H4 (cell line): ENCODE measurements at regions not wholly inside any gene's neighbourhood (a gene's known extent, or its start where the extent isn't known, plus 50 kb on each side); places are given as distances from the start of the nearest gene placed in this dataset.
A peak's percentile ranks its signal among the peaks of the same experiment; 100 is the strongest.

ENCODE experiments used
- DNase-seq: peaks from one replicate; pipeline ENCODE4 v3.0.0-alpha.2; 2015; ENCODE audit warnings: low spot score

DNA sequence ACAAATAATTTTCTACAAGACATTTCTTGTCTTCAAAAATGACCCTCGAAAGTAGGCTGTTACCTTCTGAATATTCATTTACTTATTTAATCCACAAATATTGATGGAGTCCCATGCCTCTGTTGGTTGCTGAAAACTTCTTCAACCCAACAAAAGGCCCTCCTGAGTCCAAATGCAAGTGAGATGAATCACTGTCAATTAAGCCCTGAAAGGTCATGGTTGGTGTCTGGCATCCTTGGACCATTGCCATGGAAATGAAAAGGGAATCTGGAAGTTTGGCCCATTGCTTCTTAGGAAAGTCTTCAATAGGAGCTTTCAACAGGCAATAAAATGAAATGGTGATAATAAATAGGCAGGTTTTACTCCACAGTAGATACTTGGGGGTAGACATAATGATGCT is 364.7 kb upstream of the DYNLRB2 start:
- no peak for DNase-seq

DNA sequence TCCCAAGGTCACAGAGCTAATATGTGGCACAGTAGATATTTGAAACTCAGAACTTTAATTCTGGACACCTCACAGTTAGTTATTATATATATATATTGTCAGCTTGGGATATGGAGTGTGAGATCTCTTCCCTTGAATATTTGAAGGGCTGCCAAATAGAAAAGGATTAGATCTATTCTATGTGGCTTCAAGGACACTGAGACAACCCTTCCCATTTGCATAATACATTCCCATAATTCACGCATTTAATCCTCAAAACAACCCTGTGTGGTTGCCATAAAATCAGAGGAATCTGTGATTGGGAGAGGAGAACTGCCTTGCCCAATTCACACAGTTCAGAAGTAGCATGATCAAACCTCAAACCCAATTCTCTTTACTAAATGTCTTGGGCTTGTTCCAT is 365.8 kb upstream of the DYNLRB2 start:
- DNase-seq = no peak

DNA sequence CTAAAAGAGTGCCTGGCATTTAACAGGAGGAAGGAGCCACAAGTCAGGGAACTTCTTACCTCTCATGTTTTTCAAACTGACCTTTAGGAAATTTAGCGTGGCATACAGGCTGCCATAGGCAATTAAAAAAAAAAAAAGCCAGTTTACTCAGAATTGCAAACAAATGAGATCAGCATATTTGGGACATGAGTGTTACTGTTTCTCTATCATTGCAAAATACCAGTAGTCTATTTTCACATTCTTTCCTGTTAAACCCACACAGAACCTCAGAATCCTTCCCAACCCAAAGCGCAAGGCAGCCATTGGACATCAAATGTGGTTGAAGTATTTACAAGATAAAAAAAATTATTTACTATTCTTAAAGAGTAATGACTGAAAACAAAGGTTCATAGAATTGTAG is 366.4 kb upstream of the DYNLRB2 start:
- DNase-seq = peak; percentile 79

DNA sequence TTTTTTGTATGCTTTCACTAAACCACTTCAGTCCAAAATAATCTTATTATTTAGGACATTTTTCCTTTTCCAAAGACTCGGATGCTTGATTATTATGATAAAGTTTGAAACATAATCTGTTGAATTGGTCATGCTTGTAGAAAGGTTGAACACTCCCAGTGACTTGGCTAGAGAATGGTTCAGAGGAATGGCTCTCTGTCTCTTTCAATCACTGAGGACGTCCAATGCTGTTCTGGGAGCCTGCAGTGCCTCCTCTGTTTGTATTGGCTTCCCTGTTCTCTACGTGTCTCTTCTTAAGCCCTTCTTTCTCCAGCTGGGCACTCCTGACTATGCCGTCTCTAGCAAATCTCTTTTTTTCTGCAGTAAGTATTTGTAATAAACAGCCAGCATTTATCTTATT is 369.0 kb upstream of the DYNLRB2 start:
- DNase-seq = no peak

DNA sequence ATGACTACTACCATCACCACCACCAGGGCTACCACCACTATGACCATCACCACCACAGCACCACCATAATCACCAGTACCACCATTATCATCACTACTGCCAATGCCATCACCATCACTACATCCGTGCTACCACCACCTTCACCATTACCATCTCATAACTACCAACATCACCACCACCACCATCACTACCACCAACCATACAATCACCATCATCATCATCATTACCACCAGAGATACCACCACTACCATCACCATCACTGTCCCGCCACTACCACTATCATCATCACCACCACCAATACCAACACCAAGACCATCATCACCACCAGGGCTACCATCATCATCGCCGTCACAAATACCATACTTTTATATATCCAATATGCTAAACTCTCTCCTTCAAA is 369.6 kb upstream of the DYNLRB2 start:
- DNase-seq = no peak

DNA sequence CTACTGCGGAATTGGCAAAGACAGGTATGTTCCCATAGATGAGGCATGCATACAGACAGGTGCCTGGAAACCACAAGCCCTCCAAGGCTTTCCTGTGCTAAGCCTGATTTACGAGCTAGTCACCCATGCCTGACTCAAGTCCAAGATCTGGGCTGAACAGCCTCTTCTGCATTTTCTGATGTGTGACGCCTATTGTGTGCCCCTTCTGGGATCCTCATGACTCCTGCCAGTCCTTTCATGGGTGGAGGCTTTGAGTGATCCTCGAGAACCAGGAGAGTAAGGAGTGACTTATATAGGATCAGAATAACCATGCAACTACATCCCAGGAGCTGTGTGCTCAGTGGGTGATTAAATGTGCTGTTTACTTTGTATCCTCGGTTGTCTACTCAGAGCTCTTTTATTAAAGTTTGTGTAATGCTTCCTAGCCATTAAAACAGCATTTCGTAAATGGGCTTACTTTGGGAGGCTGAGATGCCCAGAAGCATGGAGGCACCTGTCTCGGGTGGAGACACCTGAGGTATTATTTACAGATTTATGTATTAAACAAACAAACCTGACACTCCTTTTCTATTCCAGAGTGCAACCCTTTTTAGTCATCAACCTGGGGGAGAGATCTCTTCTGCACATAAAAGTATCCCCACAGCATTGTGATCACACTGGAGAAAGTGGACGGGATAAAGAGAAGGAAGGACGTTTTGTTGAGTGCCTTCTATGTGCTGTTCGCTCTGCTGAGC is 373.0 kb upstream of the DYNLRB2 start:
- no peak for DNase-seq

DNA sequence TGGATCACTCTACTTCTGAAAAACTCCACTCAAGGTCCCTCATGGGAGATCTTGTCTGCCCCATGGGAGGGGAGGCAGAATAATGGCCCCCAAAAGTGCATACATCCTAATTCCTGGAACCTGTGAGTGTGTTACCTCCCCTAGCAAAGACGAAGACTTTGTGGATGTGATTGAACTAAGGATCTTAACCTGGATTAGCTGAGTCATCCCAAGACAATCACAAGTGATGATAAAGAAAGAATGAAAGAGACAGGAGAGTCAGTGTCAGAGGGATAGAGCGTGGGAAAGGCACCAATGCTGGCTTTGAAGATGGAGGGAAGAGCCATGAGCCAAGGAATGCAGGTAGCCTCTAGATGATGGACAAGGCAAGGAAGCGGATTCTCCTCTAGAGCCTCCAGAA is 374.7 kb upstream of the DYNLRB2 start:
- no peak for DNase-seq

DNA sequence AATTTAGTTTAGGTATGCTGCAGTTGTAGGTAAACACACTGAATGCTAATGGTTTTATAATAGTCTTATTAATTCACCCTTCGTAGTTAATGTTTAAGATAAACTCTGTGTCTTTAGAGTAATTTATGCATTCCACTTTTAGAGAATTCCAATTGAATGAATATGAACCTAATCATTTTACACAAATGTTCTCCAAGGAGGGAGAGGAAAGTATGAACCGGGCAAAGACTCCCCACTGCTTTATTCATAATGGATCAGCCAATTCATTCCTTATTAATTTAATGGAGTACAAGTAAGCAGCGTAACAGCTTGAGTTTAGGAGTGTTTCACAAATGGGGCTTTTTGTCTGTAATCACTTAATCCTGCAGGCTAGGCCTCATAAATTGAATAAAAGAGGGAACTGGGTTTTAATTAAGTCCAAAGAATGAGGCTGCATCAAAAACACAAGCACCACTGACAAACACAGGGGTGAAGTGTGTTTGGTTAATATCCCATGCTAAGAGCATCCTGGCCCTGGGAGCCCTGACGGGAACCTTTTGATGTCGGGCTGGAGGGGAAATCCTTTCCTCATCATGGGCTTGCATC is 375.7 kb upstream of the DYNLRB2 start:
- no peak for DNase-seq

DNA sequence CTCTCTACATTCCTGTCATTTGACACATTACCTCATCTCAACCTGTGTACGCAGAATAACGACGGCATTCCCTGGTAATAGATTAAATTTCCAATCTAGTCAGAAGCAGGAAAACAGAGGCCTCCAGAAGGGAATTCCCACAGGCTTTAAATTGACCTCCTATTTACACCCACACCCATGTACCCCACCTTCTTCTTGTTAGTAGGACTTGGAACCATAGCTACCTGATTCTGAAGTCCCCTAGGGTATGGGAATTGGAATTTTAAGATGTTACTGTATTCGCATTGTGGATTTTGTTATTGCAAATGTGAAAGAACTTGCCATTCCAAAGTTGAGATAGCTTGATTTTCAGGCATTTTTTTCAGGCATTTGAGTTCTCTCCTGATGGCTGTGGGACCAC is 377.5 kb upstream of the DYNLRB2 start:
- no peak for DNase-seq

DNA sequence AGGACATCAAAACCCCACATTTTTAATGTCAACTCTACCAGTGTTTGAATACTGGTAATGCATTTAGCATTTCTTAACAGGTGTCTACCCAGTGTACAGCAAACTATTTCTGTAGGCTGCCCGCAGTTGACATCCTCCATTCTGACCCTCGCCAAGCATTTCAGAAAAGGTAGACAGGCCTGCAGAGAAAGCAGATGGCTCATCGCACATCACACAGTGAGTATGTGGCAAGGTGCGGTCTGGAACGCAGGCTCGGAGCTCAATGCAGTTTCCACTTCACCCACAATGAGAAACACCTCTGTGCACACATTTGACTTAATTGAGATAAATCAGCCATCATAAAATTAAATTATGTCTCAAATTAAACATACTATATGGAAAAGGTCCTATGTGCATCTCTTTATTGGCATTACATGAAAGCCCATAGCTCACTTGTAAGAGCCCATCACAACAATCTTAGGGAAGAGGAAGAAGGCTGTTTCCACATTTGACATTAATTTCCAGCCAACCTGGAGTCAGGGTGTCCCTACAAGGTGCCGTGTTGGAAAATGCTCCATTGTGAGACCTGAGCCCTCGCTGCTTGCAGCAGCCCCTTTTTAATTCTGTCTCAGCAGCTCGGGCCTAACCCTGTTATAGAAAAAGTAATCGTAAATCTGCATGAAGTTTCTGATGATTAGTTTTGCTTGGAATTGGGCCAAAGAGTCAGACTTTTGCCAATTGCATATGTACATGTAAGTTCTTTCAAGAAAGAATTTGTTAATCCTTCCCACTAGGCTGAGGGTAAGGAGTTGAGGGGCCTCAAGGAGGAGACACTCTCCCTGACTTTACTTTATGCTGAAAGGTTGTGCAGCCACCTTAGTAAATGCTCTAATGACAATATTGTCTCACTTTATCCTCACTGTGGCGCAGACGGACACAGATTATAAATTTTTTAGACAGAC is 378.7 kb upstream of the DYNLRB2 start:
- DNase-seq = no peak

DNA sequence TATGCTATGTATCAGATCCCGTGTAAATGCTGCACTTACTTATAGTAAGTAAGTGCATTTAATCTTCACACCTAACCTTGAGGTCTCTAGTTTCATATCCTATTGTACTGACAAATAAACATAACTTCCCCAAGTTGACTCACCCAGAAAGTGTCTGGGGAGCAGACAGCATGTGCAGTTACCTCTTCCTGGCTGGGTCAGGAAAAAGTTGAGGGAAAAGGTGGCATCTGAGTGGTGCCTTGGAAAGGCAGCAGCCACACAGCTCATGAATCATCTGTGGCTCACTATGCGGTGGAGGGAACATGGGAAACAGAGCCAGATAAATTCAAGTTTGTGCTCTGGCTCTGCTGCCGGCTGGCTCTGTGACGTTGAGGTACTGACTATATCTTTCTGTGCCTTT is 382.0 kb upstream of the DYNLRB2 start:
- peak; percentile 61 for DNase-seq

DNA sequence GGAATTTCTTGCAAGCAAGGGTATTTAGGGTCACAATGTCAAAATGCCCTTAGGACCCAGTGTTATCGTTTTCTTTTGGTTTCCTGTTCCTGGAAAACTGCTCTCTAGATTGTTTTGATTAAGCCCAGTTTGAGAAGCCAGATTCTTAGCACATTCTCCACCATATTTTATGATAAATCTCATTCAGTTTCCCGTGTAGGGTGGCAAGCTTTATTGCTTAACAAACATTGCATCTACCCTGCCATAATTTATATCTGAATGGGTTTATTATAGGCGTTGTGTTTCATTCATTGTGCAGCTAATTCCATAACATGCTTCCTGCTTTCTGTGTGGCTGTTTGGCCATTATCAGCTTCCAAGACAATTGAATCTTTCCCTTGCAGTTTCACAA is 389.1 kb upstream of the DYNLRB2 start:
- no peak for DNase-seq

DNA sequence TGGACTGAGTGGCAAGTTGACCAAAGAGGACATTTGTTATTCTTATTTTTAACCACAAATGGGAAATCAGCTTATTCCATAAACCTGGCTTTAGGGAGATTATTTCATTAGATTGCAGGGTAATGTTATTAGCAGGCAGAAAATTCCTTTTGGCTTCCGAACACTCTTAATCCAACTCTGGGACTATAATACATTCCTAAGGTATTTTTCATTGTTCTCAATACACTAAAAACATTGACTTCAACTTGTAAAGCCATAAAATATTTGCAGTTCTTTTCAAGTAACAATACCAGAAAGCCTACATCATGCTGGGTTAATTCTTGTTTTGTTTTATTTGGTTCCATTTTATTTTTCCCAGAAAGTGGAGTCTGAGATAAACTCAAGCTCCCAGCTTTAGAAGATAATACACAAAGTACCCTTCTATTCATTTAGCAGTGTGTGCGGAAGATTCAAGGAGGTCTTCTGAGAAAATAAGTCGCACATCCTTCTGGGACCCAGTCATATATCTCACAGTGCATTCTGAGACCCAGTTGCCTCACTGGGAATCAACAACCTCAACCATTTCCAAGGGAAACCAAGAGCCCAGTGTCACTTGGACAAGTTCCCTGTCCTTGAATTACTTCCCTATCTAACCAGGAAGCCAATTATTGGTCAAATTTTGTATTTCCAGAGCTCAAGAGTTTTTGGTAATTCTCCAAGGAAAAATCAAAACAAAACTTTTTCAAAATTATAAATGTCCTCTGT is 389.6 kb upstream of the DYNLRB2 start:
- no peak for DNase-seq

DNA sequence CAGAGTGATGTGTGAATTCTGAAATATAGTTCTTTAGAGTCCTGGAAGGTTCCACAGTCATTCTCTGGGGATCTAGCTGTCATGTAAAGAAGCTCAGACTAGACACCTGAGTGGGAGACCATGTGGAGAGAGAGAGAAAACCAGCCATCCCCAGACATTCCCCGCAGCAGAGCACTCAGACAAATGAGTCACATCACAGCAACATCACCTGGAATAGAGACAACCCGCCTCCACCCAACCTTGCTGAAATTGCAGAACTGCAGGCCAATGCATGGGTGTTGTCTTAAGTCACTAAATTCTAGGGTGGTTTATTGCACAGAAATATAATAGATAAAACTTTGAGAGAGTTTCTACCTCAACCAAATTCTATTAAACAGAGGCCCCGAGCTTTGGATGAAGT is 392.0 kb upstream of the DYNLRB2 start:
- no peak for DNase-seq

DNA sequence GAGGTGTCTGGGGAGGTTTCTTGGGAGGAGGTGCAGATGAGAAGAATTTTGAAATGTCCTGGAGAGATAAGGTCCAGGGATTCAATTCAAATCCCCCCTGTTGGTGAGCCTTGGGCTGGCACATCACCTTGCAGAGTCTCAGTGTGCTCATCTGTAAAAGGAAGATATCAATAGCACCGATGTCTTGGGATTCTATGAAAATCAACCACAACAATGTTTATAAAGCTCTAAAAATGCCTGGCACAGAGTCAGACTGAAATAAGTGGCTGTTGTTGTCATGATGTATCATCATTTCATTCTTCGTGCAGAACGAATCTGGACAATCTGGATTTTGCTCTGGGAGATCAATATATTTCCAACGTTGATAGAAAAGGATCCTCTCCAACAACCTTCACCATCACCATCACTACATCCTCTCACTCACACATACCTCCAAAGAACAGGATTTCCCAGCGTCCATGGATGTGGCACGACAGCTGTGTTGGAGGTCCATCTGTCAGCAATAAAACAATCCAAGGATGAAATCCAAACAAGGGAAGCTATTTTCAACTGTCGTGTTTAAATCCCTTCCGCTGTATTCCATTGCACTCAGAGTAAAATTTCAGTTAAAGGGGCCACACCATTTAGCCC is 393.7 kb upstream of the DYNLRB2 start:
- no peak for DNase-seq

DNA sequence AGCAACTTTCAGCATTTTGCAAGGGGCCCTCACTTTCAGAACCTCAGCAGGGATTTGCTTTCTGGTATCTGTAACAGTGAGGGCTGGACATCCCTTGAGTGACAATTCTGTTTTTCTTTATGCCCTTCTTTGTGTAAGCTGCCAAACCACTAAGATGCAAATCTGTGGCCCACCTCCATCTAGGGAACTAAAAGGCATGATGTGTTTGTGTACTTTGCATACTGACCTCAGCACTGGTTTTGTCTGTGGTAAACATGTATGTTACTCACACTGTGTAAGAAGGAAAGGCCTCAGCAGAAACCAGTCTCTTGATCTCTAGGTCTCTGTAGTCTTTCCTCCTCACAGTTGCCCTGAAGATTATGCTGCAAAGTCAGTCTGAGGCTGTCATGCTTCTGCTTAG is 396.6 kb upstream of the DYNLRB2 start:
- DNase-seq = peak; percentile 77

DNA sequence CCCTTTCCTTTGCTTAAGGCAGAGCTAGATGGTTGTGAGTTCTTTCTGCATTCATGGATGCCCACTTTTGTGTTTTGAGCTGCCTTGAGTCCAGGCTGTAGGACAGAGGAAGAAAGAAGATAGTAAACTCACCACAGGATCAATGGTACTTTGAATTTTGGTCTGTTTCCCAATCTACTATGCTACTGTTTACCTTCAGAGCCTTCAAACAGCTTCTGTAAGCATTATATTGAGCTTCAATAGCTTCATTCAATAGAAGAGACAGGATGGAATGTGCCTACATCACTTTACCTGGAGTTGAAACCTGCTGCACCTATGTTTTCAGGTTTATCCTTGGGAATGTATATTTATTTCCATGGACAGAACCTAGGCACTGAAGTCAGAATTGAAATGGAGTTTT is 397.9 kb upstream of the DYNLRB2 start:
- DNase-seq = no peak

DNA sequence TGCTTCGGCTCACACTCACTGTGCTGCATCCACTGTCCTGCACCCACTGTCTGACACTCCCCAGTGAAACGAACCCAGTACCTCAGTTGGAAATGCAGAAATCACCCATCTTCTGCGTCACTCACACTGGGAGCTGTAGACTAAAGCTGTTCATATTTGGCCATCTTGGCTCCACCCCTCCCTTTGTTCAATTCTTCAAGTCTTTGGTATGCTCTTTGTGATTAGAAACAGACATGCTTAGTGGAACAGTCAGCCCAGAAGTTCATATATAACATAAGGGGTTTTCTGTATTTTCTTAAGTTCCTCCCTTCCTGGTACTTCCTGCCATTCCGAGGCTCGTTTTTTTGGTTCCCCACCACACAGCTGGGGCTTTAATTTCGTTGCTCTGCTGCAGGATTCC is 398.5 kb upstream of the DYNLRB2 start:
- DNase-seq = no peak

DNA sequence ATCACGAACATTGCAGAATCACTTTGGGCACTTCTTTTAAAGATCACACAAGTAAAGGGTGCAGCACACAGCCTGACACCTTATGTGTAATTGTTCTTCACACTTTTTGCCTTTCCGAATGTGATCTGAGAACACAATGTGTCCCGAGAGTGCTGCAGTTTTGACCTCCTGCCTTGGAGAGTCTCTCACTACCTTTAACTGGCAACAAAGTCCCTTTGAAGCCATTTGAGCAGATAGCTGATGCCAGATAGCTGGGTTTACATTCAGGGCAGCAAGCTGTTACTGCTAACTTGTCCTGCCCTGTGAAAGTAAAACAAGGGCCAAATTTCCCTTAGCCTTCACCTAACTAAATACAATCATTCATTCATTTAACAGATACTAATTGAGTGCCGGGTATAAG is 411.0 kb upstream of the DYNLRB2 start:
- DNase-seq = no peak

DNA sequence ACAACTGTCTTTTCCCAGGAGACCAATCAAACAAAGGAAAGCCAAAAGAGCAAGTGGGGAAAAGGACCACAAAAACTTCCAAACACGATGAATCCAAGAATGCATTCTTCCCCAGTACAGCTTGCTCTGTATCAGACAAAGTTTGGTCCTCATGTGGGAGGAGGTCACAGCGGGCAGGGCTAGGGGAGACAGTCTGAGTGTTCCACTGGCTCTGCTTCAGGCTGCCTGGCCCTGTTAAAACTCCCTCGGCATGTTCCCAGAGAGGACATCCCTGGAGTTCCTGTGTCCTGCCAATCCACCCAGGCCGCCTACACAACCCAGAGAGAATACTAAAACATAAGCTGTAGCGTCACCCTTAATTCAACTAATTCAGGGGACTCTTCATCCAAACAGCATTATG is 415.1 kb upstream of the DYNLRB2 start:
- DNase-seq = no peak

DNA sequence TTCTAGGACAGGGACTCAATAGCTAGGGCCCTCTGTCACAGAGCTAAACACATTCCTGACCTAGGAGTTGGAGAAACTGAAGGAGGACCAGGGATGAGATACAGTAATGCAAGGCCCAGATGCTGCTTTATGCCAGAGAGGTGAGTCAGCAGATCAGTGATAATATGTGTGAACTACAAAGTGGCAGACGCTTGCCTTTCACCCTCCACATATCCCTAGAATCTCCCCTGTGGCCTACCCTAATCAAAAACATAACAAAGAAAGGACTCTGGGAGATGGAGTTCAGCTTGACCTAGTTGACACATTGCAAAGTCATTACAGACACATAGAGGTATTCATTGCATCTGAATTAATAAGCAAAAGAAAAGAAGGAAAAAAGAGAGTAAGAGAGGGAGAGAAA is 417.6 kb upstream of the DYNLRB2 start:
- DNase-seq = no peak

DNA sequence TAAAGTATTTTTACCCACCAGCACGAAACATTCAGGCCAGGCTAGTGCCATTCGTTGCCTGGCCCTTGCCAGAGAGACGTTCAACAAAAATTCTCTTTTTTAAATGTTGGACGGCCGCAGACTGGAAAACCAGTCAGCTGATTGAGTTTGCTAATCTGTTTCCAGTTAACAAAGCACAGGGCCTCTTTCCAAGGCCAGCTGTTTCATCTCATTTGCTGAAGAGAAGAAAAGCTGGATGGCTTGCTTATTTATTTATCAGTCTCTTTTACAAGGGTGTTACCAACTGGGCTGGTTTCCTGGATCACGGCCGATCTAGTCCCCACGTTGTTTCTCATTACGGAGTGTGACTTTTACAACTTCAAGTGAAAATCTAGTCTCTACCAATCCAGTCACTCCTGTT is 418.7 kb upstream of the DYNLRB2 start:
- DNase-seq = no peak
